GM23248 (cell line): ENCODE measurements at regions not wholly inside any gene's neighbourhood (a gene's known extent, or its start where the extent isn't known, plus 50 kb on each side); places are given as distances from the start of the nearest gene placed in this dataset.

Source experiments
- EZH2 ChIP-seq: fragments of 200-600 bp; sonication (generic); IDR thresholded peaks from 2 replicates; pipeline ENCODE4 v1.6.1; 2018; ENCODE audit warnings: antibody characterized with exemption, mild to moderate bottlenecking; ENCODE audit not compliant: insufficient read depth, poor library complexity, severe bottlenecking
- EZH2phosphoT487 ChIP-seq: fragments of 200-600 bp; sonication (generic); IDR thresholded peaks from 2 replicates; pipeline ENCODE4 v1.6.1; 2018; ENCODE audit warnings: antibody characterized with exemption, moderate library complexity, mild to moderate bottlenecking, low read depth; ENCODE audit not compliant: insufficient read depth

GRCh38 chr10:118508863-118509262, 86.6 kb downstream of the PRLHR start:
- no peak for TF ChIP-seq EZH2phosphoT487
- no peak for TF ChIP-seq EZH2
